ENCODE measurements at regions not wholly inside any gene's neighbourhood (a gene's known extent, or its start where the extent isn't known, plus 50 kb on each side); places are given as distances from the start of the nearest gene placed in this dataset.

DNA sequence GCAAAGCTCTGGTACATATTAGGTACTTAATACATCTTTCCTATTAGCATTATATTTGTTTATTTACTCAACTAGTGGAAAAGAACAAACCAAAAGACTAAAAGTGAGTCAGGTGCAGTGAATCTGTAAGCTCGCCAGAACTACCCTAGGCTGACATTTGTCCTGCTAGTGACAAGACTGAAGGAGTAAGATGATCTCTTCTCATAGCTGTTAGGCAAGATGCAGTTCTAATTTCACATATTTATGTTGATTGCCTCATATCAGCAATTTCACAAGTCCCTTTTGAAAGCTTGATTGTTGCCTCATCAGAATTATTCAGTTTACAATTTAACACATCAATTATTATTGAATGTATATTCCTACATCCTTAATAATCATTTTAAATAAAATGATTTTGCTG is 293.0 kb upstream of the NAV3 start:
- H3K56ac ChIP-seq (ENCODE audit: insufficient read length, low read depth, low read length), result no peak overlapping the region

More for the DNA sequence above, 293.0 kb upstream of the NAV3 start:
- H2BK120ac ChIP-seq (ENCODE audit: low read depth, low read length, poor library complexity, severe bottlenecking), result no peak overlapping the region
- H3K27me3 Mint-ChIP-seq (ENCODE audit: low read depth), result no peaks in the 10 kb centered on the region
- H3K27ac Mint-ChIP-seq, result no peak overlapping the region
- H3K36me3 Mint-ChIP-seq (ENCODE audit: insufficient read depth in 1 of 3, low read depth in 3 of 3), result no peaks in the 10 kb centered on the region
- H3K27ac ChIP-seq (ENCODE audit: insufficient read length, low read depth, low read length), result no peak overlapping the region
- H3K23ac ChIP-seq (ENCODE audit: insufficient read length, low read depth, low read length), result no peak overlapping the region
- H3K9me3 Mint-ChIP-seq, result no peaks in the 10 kb centered on the region
- H2BK12ac ChIP-seq (ENCODE audit: insufficient read length, low read depth, low read length), result no peak overlapping the region
- H3K79me1 ChIP-seq (ENCODE audit: insufficient read depth, low read depth, low read length, poor library complexity, severe bottlenecking), result no peaks in the 10 kb centered on the region
- no peak overlapping the region for H3K9ac ChIP-seq (ENCODE audit: extremely low read depth, insufficient read length, low read length)
- no peak overlapping the region for H3K4me2 ChIP-seq (ENCODE audit: insufficient read depth, insufficient read length, low read length)
- H2BK20ac ChIP-seq (ENCODE audit: low read depth, low read length, poor library complexity, severe bottlenecking), result no peak overlapping the region
- H2BK15ac ChIP-seq (ENCODE audit: low read depth, low read length), result no peak overlapping the region
- no peak overlapping the region for H2AK5ac ChIP-seq (ENCODE audit: insufficient read length, low read length)
- H4K91ac ChIP-seq (ENCODE audit: insufficient read length, low read depth, low read length), result no peak overlapping the region
- no peaks in the 10 kb centered on the region for H3K9me3 ChIP-seq (ENCODE audit: control insufficient read depth, low read depth, low read length)
- no peak overlapping the region for H3K14ac ChIP-seq (ENCODE audit: insufficient read depth, low read length)
- no peaks in the 10 kb centered on the region for H3K27me3 ChIP-seq (ENCODE audit: insufficient read depth, low read length)
- WGBS (ENCODE audit: extremely low coverage, insufficient read length, low lambda C conversion rate), result no CpG with 5 or more reads among the region's 1 CpG
- no peaks in the 10 kb centered on the region for H3K4me1 ChIP-seq (ENCODE audit: insufficient read depth, low read length)
- H4K5ac ChIP-seq (ENCODE audit: insufficient read length, low read depth, low read length), result no peak overlapping the region
- no peak for DNase-seq
- no peak overlapping the region for H2BK5ac ChIP-seq (ENCODE audit: insufficient read length, low read length)
- H3K4me3 Mint-ChIP-seq, result no peak overlapping the region
- H4K8ac ChIP-seq (replicated peaks; ENCODE audit: insufficient read length, low read depth, low read length), result no peak overlapping the region
- H2AFZ ChIP-seq (ENCODE audit: low read length), result no peak overlapping the region
- H3K4me1 Mint-ChIP-seq, result no peaks in the 10 kb centered on the region
- H4K20me1 ChIP-seq (ENCODE audit: control insufficient read depth, insufficient read depth, insufficient read length), result no peaks in the 10 kb centered on the region
- H3K18ac ChIP-seq (ENCODE audit: insufficient read length, low read depth, low read length), result no peak overlapping the region
- no peak overlapping the region for H3T11ph ChIP-seq (ENCODE audit: low read length)
- TF ChIP-seq, protein P1, sequence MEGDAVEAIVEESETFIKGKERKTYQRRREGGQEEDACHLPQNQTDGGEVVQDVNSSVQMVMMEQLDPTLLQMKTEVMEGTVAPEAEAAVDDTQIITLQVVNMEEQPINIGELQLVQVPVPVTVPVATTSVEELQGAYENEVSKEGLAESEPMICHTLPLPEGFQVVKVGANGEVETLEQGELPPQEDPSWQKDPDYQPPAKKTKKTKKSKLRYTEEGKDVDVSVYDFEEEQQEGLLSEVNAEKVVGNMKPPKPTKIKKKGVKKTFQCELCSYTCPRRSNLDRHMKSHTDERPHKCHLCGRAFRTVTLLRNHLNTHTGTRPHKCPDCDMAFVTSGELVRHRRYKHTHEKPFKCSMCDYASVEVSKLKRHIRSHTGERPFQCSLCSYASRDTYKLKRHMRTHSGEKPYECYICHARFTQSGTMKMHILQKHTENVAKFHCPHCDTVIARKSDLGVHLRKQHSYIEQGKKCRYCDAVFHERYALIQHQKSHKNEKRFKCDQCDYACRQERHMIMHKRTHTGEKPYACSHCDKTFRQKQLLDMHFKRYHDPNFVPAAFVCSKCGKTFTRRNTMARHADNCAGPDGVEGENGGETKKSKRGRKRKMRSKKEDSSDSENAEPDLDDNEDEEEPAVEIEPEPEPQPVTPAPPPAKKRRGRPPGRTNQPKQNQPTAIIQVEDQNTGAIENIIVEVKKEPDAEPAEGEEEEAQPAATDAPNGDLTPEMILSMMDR (conservative IDR thresholded peaks at IDR 0.05), result no peak
- no peak overlapping the region for H3K4ac ChIP-seq (ENCODE audit: low read depth, low read length)
- H3K23me2 ChIP-seq (ENCODE audit: insufficient read length, low read depth, low read length, poor library complexity, severe bottlenecking), result no peaks in the 10 kb centered on the region
- no peaks in the 10 kb centered on the region for H3K79me2 ChIP-seq (ENCODE audit: insufficient read depth, low read length)
